ENCODE measurements at regions not wholly inside any gene's neighbourhood (a gene's known extent, or its start where the extent isn't known, plus 50 kb on each side); places are given as distances from the start of the nearest gene placed in this dataset.
"Not testable (repeated sequence)": the region's sequence is repeated elsewhere in the genome, so short reads cannot be mapped to it uniquely, and the experiment has no call there.

DNA sequence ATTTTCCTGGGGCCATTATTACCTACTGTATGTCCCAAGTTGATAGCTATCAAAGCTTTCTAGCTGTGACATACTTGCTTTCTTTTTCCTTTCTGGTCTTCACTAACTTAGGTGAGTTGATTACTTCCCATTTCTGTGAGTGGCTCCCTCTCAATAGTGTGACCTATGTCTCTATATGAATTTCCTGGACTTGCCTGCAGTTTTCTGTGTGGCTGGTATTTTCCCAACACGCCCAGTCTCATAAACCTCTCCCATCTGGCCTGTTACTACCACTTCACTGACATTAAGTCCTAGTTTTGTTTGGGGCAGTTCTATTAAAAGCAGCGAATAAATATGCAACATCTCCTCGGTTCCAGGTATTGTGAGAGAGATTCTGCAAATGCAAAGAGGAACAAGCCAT is 671.2 kb downstream of the SI start (continued):
- TF ChIP-seq, protein P1, sequence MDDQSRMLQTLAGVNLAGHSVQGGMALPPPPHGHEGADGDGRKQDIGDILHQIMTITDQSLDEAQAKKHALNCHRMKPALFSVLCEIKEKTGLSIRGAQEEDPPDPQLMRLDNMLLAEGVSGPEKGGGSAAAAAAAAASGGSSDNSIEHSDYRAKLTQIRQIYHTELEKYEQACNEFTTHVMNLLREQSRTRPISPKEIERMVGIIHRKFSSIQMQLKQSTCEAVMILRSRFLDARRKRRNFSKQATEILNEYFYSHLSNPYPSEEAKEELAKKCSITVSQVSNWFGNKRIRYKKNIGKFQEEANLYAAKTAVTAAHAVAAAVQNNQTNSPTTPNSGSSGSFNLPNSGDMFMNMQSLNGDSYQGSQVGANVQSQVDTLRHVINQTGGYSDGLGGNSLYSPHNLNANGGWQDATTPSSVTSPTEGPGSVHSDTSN (IDR thresholded peaks at IDR 0.05) = no peak
- TF ChIP-seq RFX5 (IDR thresholded peaks at IDR 0.05; ENCODE audit: low read length) = no peak
- TF ChIP-seq RCOR1 (IDR thresholded peaks at IDR 0.05; ENCODE audit: low read length) = no peak
- no peak for TF ChIP-seq FOXM1 (IDR thresholded peaks at IDR 0.05; ENCODE audit: low read depth)
- TF ChIP-seq TAF1 (IDR thresholded peaks at IDR 0.05; ENCODE audit: borderline replicate concordance, low read depth, low read length) = no peak
- TF ChIP-seq MEF2A (IDR thresholded peaks at IDR 0.05; ENCODE audit: borderline replicate concordance, low read depth) = no peak
- no peak for TF ChIP-seq MXI1 (IDR thresholded peaks at IDR 0.05; ENCODE audit: low read depth, low read length)
- no peak for TF ChIP-seq NRF1 (IDR thresholded peaks at IDR 0.05; ENCODE audit: low read depth, low read length)

GRCh38 chr3:164406281-164406680 is 672.0 kb downstream of the SI start:
- DNase-seq = no peak
- Histone ChIP-seq H3K9me2 (no peaks in the 10 kb centered on the region), H3F3A (replicated peaks; ENCODE audit: insufficient read depth) (no peaks in the 10 kb centered on the region), H3K9ac (no peak overlapping the region), H3K27ac (ENCODE audit: low read depth in 2 of 2, low read length in 1 of 2) (no peak overlapping the region), H2AFZ (ENCODE audit: low read depth) (no peak overlapping the region), H3K4me2 (no peak overlapping the region), H3K27me3 (ENCODE audit: insufficient read depth) (no peaks in the 10 kb centered on the region), H3K79me2 (ENCODE audit: insufficient read depth) (no peaks in the 10 kb centered on the region), H3K36me3 (replicated peaks in 1 of 2; ENCODE audit: control insufficient read depth in 1 of 2, insufficient read depth in 2 of 2, low read length in 1 of 2) (no peaks in the 10 kb centered on the region), H3K9me3 (no peaks in the 10 kb centered on the region), H3K4me3 (ENCODE audit: low read depth in 2 of 2, low read length in 1 of 2) (no peak overlapping the region), H3K4me1 (ENCODE audit: control insufficient read depth in 1 of 2, insufficient read depth in 2 of 2, low read depth in 1 of 2, low read length in 1 of 2) (no peaks in the 10 kb centered on the region), H4K20me1 (ENCODE audit: insufficient read depth) (no peaks in the 10 kb centered on the region)
- ChIA-PET POLR2A (no interaction called here), CTCF (no interaction called here)
- TF ChIP-seq CHD2 (IDR thresholded peaks at IDR 0.05; ENCODE audit: low read length, partially characterized antibody) (no peak), POLR2AphosphoS5 (IDR thresholded peaks at IDR 0.05; ENCODE audit: low read depth, low read length) (no peak), JUND (IDR thresholded peaks at IDR 0.05) (no peak), TCF12 (IDR thresholded peaks at IDR 0.05) (no peak), ELF1 (IDR thresholded peaks at IDR 0.05) (no peak), EP300 (IDR thresholded peaks at IDR 0.05; ENCODE audit: borderline replicate concordance in 1 of 2, low read depth in 1 of 2, low read length in 1 of 2) (no peak)
- 22% methylated on average over 3 of the region's 3 CpGs for WGBS (ENCODE audit: low lambda C conversion rate)

- no peak overlapping the region for H2AFZ ChIP-seq (ENCODE audit: low read depth)
These were observed 676.4 kb downstream of the SI start for GRCh38 chr3:164401923-164402322.

DNA sequence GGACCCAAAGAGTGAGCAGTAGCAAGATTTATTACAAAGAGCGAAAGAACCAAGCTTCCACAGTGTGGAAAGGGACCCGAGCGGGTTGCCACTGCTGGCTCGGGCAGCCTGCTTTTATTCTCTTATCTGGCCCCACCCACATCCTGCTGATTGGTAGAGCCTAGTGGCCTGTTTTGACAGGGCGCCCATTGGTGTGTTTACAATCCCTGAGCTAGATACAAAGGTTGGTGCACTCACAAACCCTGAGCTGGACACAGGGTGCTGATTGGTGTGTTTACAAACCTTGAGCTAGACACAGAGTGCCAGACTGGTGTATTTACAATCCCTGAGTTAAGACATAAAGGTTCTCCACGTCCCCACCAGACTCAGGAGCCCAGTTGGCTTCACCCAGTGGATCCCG is 676.9 kb downstream of the SI start:
- CTCF ChIA-PET; H3K27me3 ChIP-seq (ENCODE audit: insufficient read depth); H4K20me1 ChIP-seq (ENCODE audit: insufficient read depth); H3K4me3 ChIP-seq (ENCODE audit: low read depth in 2 of 2, low read length in 1 of 2); H3K36me3 ChIP-seq (replicated peaks in 1 of 2; ENCODE audit: control insufficient read depth in 1 of 2, insufficient read depth in 2 of 2, low read length in 1 of 2); H3K9me2 ChIP-seq; H3K79me2 ChIP-seq (ENCODE audit: insufficient read depth); H3K4me1 ChIP-seq (ENCODE audit: control insufficient read depth in 1 of 2, insufficient read depth in 2 of 2, low read depth in 1 of 2, low read length in 1 of 2); H2AFZ ChIP-seq (ENCODE audit: low read depth); H3K27ac ChIP-seq (ENCODE audit: low read depth in 2 of 2, low read length in 1 of 2); H3K9me3 ChIP-seq; H3K9ac ChIP-seq; H3F3A ChIP-seq (replicated peaks; ENCODE audit: insufficient read depth); H3K4me2 ChIP-seq; POLR2A ChIA-PET; DNase-seq: not testable (repeated sequence)
- WGBS (ENCODE audit: low lambda C conversion rate) = 60% methylated on average over 7 of the region's 7 CpGs

More at GRCh38 chr3:164401923-164402322, 676.4 kb downstream of the SI start:
- Histone ChIP-seq H3K9me2 (no peaks in the 10 kb centered on the region), H3K27ac (ENCODE audit: low read depth in 2 of 2, low read length in 1 of 2) (no peak overlapping the region), H3K4me2 (no peak overlapping the region), H3K9me3 (no peaks in the 10 kb centered on the region), H3F3A (replicated peaks; ENCODE audit: insufficient read depth) (no peaks in the 10 kb centered on the region), H3K79me2 (ENCODE audit: insufficient read depth) (no peaks in the 10 kb centered on the region), H3K4me1 (ENCODE audit: control insufficient read depth in 1 of 2, insufficient read depth in 2 of 2, low read depth in 1 of 2, low read length in 1 of 2) (no peaks in the 10 kb centered on the region), H4K20me1 (ENCODE audit: insufficient read depth) (no peaks in the 10 kb centered on the region), H3K27me3 (ENCODE audit: insufficient read depth) (no peaks in the 10 kb centered on the region), H3K9ac (no peak overlapping the region), H3K36me3 (replicated peaks in 1 of 2; ENCODE audit: control insufficient read depth in 1 of 2, insufficient read depth in 2 of 2, low read length in 1 of 2) (no peaks in the 10 kb centered on the region), H3K4me3 (ENCODE audit: low read depth in 2 of 2, low read length in 1 of 2) (no peak overlapping the region)
- TF ChIP-seq, protein P2, sequence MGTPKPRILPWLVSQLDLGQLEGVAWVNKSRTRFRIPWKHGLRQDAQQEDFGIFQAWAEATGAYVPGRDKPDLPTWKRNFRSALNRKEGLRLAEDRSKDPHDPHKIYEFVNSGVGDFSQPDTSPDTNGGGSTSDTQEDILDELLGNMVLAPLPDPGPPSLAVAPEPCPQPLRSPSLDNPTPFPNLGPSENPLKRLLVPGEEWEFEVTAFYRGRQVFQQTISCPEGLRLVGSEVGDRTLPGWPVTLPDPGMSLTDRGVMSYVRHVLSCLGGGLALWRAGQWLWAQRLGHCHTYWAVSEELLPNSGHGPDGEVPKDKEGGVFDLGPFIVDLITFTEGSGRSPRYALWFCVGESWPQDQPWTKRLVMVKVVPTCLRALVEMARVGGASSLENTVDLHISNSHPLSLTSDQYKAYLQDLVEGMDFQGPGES (IDR thresholded peaks at IDR 0.05; ENCODE audit: low read depth, low read length) = no peak
- TF ChIP-seq TCF12 (IDR thresholded peaks at IDR 0.05) = no peak
- no peak for TF ChIP-seq RXRA (IDR thresholded peaks at IDR 0.05; ENCODE audit: borderline replicate concordance, low read depth)
- TF ChIP-seq TAF1 (IDR thresholded peaks at IDR 0.05; ENCODE audit: borderline replicate concordance, low read depth, low read length) = no peak
- no peak for TF ChIP-seq ELF1 (IDR thresholded peaks at IDR 0.05)
- TF ChIP-seq SMC3 (IDR thresholded peaks at IDR 0.05; ENCODE audit: low read depth, low read length) = no peak
- no peak for TF ChIP-seq FOXJ3 (CRISPR knock-in tag; IDR thresholded peaks at IDR 0.05)
- no peak for TF ChIP-seq RCOR1 (IDR thresholded peaks at IDR 0.05; ENCODE audit: low read length)
- TF ChIP-seq NRF1 (IDR thresholded peaks at IDR 0.05; ENCODE audit: low read depth, low read length) = no peak
- TF ChIP-seq, protein P1 (IDR thresholded peaks at IDR 0.05) = no peak
- TF ChIP-seq EP300 (IDR thresholded peaks at IDR 0.05; ENCODE audit: borderline replicate concordance in 1 of 2, low read depth in 1 of 2, low read length in 1 of 2) = no peak
- TF ChIP-seq GATA2 (CRISPR knock-in tag; IDR thresholded peaks at IDR 0.05) = no peak
- TF ChIP-seq EZH2phosphoT487 (IDR thresholded peaks at IDR 0.05; ENCODE audit: borderline replicate concordance, low read depth) = no peak
- no peak for TF ChIP-seq FOSL2 (IDR thresholded peaks at IDR 0.05; ENCODE audit: borderline replicate concordance, low read depth)
- TF ChIP-seq NFIC (IDR thresholded peaks at IDR 0.05; ENCODE audit: borderline replicate concordance) = no peak
- DNase-seq = no peak
- ChIA-PET POLR2A (no interaction called here), CTCF (no interaction called here)
- 72% methylated on average over 13 of the region's 30 CpGs for WGBS (ENCODE audit: low lambda C conversion rate)

Measured in SK-N-SH (cell line).